Left colon (tissue), 2 donors: ENCODE measurements at regions not wholly inside any gene's neighbourhood (a gene's known extent, or its start where the extent isn't known, plus 50 kb on each side); places are given as distances from the start of the nearest gene placed in this dataset.
"Not testable (repeated sequence)": the region's sequence is repeated elsewhere in the genome, so short reads cannot be mapped to it uniquely, and the experiment has no call there.

Experiments
- ATAC-seq: fragments of 200-7000 bp; cut with Tn5 transposase; one replicate; pipeline ENCODE4 v1.9.1; 2020; ENCODE audit warnings: mild to moderate bottlenecking, moderate library complexity
- DNase-seq, 2 donors: peaks; one replicate each; pipeline ENCODE4 v3.0.0-alpha.2; 2020
- intact Hi-C, 2 donors: fragments of 100-400 bp; cut with DNase I in 1 of 2; cut with micrococcal nuclease in 1 of 2; formaldehyde crosslinking; loops; one replicate each; pipeline versions ENCODE4 v1.11.2 to v1.14.0; 2022; cut with DNase I, micrococcal nuclease
- donor health status: DM: no; HTN: no; CAD: no.
- donor health status: DM: yes; HTN: yes; CAD: no.

GRCh38 chr1:5156416-5157120, 502.2 kb downstream of the AJAP1 start:
- intact Hi-C loops: no loop called here
- no peak for ATAC-seq
- DNase-seq: no peak

GRCh38 chr1:5151511-5151910, 497.1 kb downstream of the AJAP1 start:
- ATAC-seq: no peak
- DNase-seq: no peak
- intact Hi-C loops: no loop called here

- ATAC-seq: no peak
These were observed 495.8 kb downstream of the AJAP1 start for GRCh38 chr1:5150191-5150590.

GRCh38 chr1:5147806-5148205, 493.4 kb downstream of the AJAP1 start:
- no peak for ATAC-seq
- no peak for DNase-seq
- intact Hi-C loops: no loop called here

More at GRCh38 chr1:5150191-5150590, 495.8 kb downstream of the AJAP1 start:
- DNase-seq: no peak
- intact Hi-C loops: no loop called here

- no peak for DNase-seq
- ATAC-seq: no peak
- intact Hi-C loops: no loop called here
These were observed 488.0 kb downstream of the AJAP1 start for GRCh38 chr1:5142389-5142788.

- no peak for DNase-seq
- no peak for ATAC-seq
- intact Hi-C loops: no loop called here
These were observed 487.3 kb downstream of the AJAP1 start for GRCh38 chr1:5141750-5142149.

GRCh38 chr1:5140962-5141361, 486.6 kb downstream of the AJAP1 start:
- ATAC-seq (no peak), DNase-seq (no peak)
- intact Hi-C loops: no loop called here

- intact Hi-C loops: no loop called here
- DNase-seq (no peak), ATAC-seq (no peak)
These were observed 485.7 kb downstream of the AJAP1 start for GRCh38 chr1:5140136-5140535.

- DNase-seq (no peak), ATAC-seq (no peak)
These were observed 475.4 kb downstream of the AJAP1 start for GRCh38 chr1:5129746-5130355.

GRCh38 chr1:5125208-5125607, 470.8 kb downstream of the AJAP1 start:
- no peak for DNase-seq
- no peak for ATAC-seq
- intact Hi-C loops: no loop called here

More at GRCh38 chr1:5129746-5130355, 475.4 kb downstream of the AJAP1 start:
- intact Hi-C loops: no loop called here

- intact Hi-C loops: no loop called here
- ATAC-seq (no peak), DNase-seq (no peak)
These were observed 466.1 kb downstream of the AJAP1 start for GRCh38 chr1:5120559-5120958.

- DNase-seq: no peak
- intact Hi-C loops: no loop called here
- no peak for ATAC-seq
These were observed 465.2 kb downstream of the AJAP1 start for GRCh38 chr1:5119366-5120234.

- ATAC-seq, DNase-seq, intact Hi-C loops: not testable (repeated sequence)
These were observed 464.4 kb downstream of the AJAP1 start for GRCh38 chr1:5118771-5119170.

GRCh38 chr1:5118292-5118691, 463.9 kb downstream of the AJAP1 start:
- intact Hi-C loops, DNase-seq, ATAC-seq: not testable (repeated sequence)

- no peak for ATAC-seq
- DNase-seq: no peak
- intact Hi-C loops: no loop called here
These were observed 457.2 kb downstream of the AJAP1 start for GRCh38 chr1:5111581-5111980.

GRCh38 chr1:5110508-5110907, 456.1 kb downstream of the AJAP1 start:
- intact Hi-C loops: no loop called here
- no peak for DNase-seq
- no peak for ATAC-seq

GRCh38 chr1:5109633-5110032, 455.2 kb downstream of the AJAP1 start:
- DNase-seq (no peak), ATAC-seq (no peak)
- intact Hi-C loops: no loop called here

GRCh38 chr1:5108740-5109139, 454.3 kb downstream of the AJAP1 start:
- intact Hi-C loops: no loop called here
- DNase-seq (no peak), ATAC-seq (no peak)

- DNase-seq: no peak
- intact Hi-C loops: no loop called here
- no peak for ATAC-seq
These were observed 451.3 kb downstream of the AJAP1 start for GRCh38 chr1:5105744-5106143.

- ATAC-seq: no peak
- intact Hi-C loops: no loop called here
- DNase-seq: no peak
These were observed 445.1 kb downstream of the AJAP1 start for GRCh38 chr1:5099558-5099957.
